ENCODE measurements at regions not wholly inside any gene's neighbourhood (a gene's known extent, or its start where the extent isn't known, plus 50 kb on each side); places are given as distances from the start of the nearest gene placed in this dataset.

DNA sequence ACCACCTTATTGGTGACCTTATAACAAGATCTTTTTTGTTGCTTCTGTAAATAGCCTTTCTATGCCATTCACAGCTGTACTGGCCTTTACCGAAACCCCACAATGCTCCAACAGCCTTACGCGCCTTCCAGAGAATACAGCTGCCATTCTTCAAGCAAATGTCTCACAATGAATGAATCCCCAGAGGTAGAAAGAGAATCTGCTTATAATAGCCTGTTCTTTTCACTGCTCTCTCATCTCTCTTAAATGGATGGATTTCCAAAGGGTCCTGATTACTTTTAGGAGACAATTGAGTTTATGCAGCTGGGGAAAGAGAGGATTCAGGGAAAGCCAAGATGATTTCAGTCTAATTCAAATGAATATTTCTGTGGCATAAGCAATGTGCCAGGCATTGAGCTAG, 183.1 kb upstream of the PDE1C start:
- no peak overlapping the region for H3K27ac ChIP-seq (ENCODE audit: low read depth in 1 of 2, low read length in 2 of 2)
- 96% methylated on average over 3 of the region's 3 CpGs for WGBS
- H3K4me3 ChIP-seq (ENCODE audit: low read depth in 1 of 3, low read length in 3 of 3), result no peak overlapping the region
- TF ChIP-seq RAD21 (IDR thresholded peaks at IDR 0.05), result no peak
- TF ChIP-seq YY1 (IDR thresholded peaks at IDR 0.05), result no peak
- TF ChIP-seq HNF4A (conservative IDR thresholded peaks at IDR 0.05), result no peak
- TF ChIP-seq, protein P1, sequence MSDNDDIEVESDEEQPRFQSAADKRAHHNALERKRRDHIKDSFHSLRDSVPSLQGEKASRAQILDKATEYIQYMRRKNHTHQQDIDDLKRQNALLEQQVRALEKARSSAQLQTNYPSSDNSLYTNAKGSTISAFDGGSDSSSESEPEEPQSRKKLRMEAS (IDR thresholded peaks at IDR 0.05), result no peak
- TF ChIP-seq HNF4G (IDR thresholded peaks at IDR 0.05), result no peak
- no peak for TF ChIP-seq FOXA2 (IDR thresholded peaks at IDR 0.05)
- TF ChIP-seq, protein P2, sequence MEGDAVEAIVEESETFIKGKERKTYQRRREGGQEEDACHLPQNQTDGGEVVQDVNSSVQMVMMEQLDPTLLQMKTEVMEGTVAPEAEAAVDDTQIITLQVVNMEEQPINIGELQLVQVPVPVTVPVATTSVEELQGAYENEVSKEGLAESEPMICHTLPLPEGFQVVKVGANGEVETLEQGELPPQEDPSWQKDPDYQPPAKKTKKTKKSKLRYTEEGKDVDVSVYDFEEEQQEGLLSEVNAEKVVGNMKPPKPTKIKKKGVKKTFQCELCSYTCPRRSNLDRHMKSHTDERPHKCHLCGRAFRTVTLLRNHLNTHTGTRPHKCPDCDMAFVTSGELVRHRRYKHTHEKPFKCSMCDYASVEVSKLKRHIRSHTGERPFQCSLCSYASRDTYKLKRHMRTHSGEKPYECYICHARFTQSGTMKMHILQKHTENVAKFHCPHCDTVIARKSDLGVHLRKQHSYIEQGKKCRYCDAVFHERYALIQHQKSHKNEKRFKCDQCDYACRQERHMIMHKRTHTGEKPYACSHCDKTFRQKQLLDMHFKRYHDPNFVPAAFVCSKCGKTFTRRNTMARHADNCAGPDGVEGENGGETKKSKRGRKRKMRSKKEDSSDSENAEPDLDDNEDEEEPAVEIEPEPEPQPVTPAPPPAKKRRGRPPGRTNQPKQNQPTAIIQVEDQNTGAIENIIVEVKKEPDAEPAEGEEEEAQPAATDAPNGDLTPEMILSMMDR (IDR thresholded peaks at IDR 0.05; ENCODE audit: low read depth, low read length, missing input control), result no peak
- DNase-seq (ENCODE audit: low spot score), result no peak
- H3K27me3 ChIP-seq (ENCODE audit: control insufficient read depth in 4 of 4, insufficient read depth in 4 of 4, low read length in 3 of 4), result peaks cover 0 to 2% (median 0%) of the 10 kb centered on the region in 4 donors
- no peaks in the 10 kb centered on the region for H3K36me3 ChIP-seq (ENCODE audit: control insufficient read depth in 4 of 4, insufficient read depth in 3 of 4, low read depth in 1 of 4, low read length in 3 of 4)
- no peaks in the 10 kb centered on the region for H3K4me1 ChIP-seq (ENCODE audit: control insufficient read depth in 4 of 4, insufficient read depth in 4 of 4, low read length in 3 of 4)
- H3K9ac ChIP-seq (ENCODE audit: low read depth in 1 of 2, low read length in 2 of 2), result no peak overlapping the region
- H3K9me3 ChIP-seq (ENCODE audit: control insufficient read depth in 4 of 4, low read length in 3 of 4), result no peaks in the 10 kb centered on the region

DNA sequence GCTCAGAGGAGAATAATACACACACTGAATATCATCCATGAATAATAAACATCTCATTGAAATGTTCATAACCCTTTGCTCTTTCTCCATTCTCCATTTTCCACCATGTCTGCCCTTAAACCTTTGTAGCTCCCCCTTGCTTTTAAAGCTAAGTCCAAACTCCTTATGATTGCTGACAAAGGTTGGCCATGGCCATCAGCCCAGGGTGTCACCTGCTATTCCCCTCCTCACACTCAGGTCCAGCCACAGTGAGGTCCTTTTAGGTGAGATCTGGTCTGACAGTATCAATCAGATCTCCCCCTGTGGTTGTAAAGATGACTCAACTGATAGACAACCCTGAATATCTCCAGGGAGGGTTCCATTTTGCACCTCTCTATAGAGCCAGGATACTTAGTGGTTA, 181.5 kb upstream of the PDE1C start:
- no peak overlapping the region for H3K27ac ChIP-seq (ENCODE audit: low read depth in 1 of 2, low read length in 2 of 2)
- H3K4me3 ChIP-seq (ENCODE audit: low read depth in 1 of 3, low read length in 3 of 3), result no peak overlapping the region
- H3K36me3 ChIP-seq (ENCODE audit: control insufficient read depth in 4 of 4, insufficient read depth in 3 of 4, low read depth in 1 of 4, low read length in 3 of 4), result no peaks in the 10 kb centered on the region
- no peaks in the 10 kb centered on the region for H3K4me1 ChIP-seq (ENCODE audit: control insufficient read depth in 4 of 4, insufficient read depth in 4 of 4, low read length in 3 of 4)
- peaks cover 0 to 2% (median 0%) of the 10 kb centered on the region in 4 donors for H3K27me3 ChIP-seq (ENCODE audit: control insufficient read depth in 4 of 4, insufficient read depth in 4 of 4, low read length in 3 of 4)
- DNase-seq (ENCODE audit: low spot score), result no peak
- no peaks in the 10 kb centered on the region for H3K9me3 ChIP-seq (ENCODE audit: control insufficient read depth in 4 of 4, low read length in 3 of 4)
- TF ChIP-seq RXRA (IDR thresholded peaks at IDR 0.05), result no peak
- no peak for TF ChIP-seq EGR1 (IDR thresholded peaks at IDR 0.05; ENCODE audit: low read depth in 2 of 2)
- no peak for TF ChIP-seq NR2F2 (IDR thresholded peaks at IDR 0.05)
- TF ChIP-seq, protein P2 (IDR thresholded peaks at IDR 0.05; ENCODE audit: low read depth, low read length, missing input control), result no peak
- TF ChIP-seq, protein P1 (IDR thresholded peaks at IDR 0.05), result no peak
- no peak for TF ChIP-seq TAF1 (conservative IDR thresholded peaks at IDR 0.05)
- no peak for TF ChIP-seq FOXA2 (IDR thresholded peaks at IDR 0.05)
- no peak for TF ChIP-seq GABPA (IDR thresholded peaks at IDR 0.05 in 1 of 2, conservative IDR thresholded peaks at IDR 0.05 in 1 of 2)
- H3K9ac ChIP-seq (ENCODE audit: low read depth in 1 of 2, low read length in 2 of 2), result no peak overlapping the region

DNA sequence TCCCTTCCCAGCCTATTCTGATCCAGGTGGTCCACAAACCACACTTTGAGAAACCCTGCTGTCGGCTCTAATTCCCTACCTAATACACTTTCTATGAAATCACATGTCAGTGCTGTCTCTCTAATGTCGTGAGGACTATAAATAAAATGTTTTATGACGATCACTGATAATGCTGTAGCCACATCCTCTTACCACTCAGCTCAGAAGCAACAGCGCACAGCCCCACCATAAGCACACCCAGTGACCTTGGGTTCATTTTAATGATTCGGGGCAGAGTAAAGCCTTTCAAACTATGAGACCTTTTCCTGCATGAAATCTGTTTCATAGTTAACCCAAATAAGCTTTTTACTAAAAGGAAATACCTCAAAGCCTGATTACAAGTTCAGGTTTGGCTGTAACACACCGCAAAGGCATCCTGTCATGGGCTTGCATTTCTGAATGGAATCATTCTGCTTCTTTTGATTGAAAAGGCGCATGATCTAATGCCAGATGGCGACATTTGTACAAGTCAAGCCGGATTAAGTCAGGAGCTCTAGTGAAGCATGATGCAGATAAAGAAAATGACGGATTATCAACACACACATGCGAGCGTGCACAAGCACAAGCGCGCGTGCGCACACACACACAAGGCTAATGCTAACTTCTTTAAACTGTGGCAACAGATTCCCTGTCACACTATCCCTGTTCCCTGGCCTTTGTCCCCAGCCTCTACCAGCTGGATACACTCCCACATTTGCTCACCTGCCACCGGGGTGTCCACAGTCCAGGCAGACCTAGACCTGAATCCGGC, 180.5 kb upstream of the PDE1C start:
- Histone ChIP-seq H3K9me3 (ENCODE audit: control insufficient read depth in 4 of 4, low read length in 3 of 4) (no peaks in the 10 kb centered on the region), H3K27me3 (ENCODE audit: control insufficient read depth in 4 of 4, insufficient read depth in 4 of 4, low read length in 3 of 4) (peaks cover 0 to 2% (median 0%) of the 10 kb centered on the region in 4 donors), H3K27ac (ENCODE audit: low read depth in 1 of 2, low read length in 2 of 2) (no peak overlapping the region), H3K36me3 (ENCODE audit: control insufficient read depth in 4 of 4, insufficient read depth in 3 of 4, low read depth in 1 of 4, low read length in 3 of 4) (no peaks in the 10 kb centered on the region), H3K9ac (ENCODE audit: low read depth in 1 of 2, low read length in 2 of 2) (no peak overlapping the region), H3K4me1 (ENCODE audit: control insufficient read depth in 4 of 4, insufficient read depth in 4 of 4, low read length in 3 of 4) (no peaks in the 10 kb centered on the region), H3K4me3 (ENCODE audit: low read depth in 1 of 3, low read length in 3 of 3) (no peak overlapping the region)
- TF ChIP-seq HNF4A (conservative IDR thresholded peaks at IDR 0.05), result peak in 1 of 2 donors; percentile 15
- TF ChIP-seq GABPA (IDR thresholded peaks at IDR 0.05 in 1 of 2, conservative IDR thresholded peaks at IDR 0.05 in 1 of 2), result no peak
- 68% methylated on average over 18 of the region's 18 CpGs for WGBS
- no peak for DNase-seq (ENCODE audit: low spot score)
